ENCODE measurements at regions not wholly inside any gene's neighbourhood (a gene's known extent, or its start where the extent isn't known, plus 50 kb on each side); places are given as distances from the start of the nearest gene placed in this dataset.

DNA sequence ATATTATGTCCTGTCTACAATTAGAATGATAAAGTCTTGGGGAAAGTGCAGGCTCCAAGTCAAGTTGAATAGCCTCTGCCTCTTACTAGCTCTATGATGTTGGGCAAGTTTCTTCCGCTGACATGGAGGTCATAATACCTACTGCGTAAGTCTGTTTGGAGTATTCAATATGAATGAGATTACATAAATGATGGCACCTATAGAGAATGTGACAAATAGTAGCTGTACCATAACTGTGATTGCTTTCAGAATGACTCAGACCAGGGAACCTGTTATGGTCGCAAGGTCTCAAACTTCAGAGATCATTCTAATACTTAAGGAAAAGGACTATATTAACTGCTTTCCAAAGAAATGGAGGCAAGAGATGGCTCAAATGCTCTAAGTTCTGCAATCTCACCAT, 94.0 kb upstream of the ABCA1 start:
- TF ChIP-seq CTCF (IDR thresholded peaks at IDR 0.05; ENCODE audit: low read length) (no peak), EZH2 (IDR thresholded peaks at IDR 0.05; ENCODE audit: borderline replicate concordance, low read length) (no peak)
